Endothelial cell of umbilical vein (primary cell): ENCODE measurements at regions not wholly inside any gene's neighbourhood (a gene's known extent, or its start where the extent isn't known, plus 50 kb on each side); places are given as distances from the start of the nearest gene placed in this dataset.
A peak's percentile ranks its signal among the peaks of the same experiment; 100 is the strongest.

Experiments
- BruUV-seq: library from RNA; stranded (reverse); fragments of 400-500 nt; replicated peaks from 2 replicates; lab custom pipeline; 2021; lab: Mats Ljungman, UMichigan
- CTCF ChIA-PET: fragments of 300-600, 350-600 bp; sonication (Branson Sonifier 250); formaldehyde crosslinking; loops from one replicate; lab custom pipeline; 2021; ENCODE audit warnings: antibody characterized with exemption, inconsistent platforms; lab: Charles Lee
- POLR2A ChIA-PET: fragments of 300-600, 350-600 bp; sonication (Branson Sonifier 250); formaldehyde crosslinking; loops from one replicate; lab custom pipeline; 2021; ENCODE audit warnings: antibody characterized with exemption, inconsistent platforms; lab: Charles Lee
- DNase-seq: peaks from one replicate; pipeline ENCODE4 v3.0.0-alpha.2; 2011; ENCODE audit warnings: low read depth, low spot score
- FAIRE-seq: peaks from 2 replicates; lab custom pipeline; 2011; peaks lifted over from hg19 to GRCh38; lab: Jason Lieb, UNC
- H2AFZ ChIP-seq: 2 replicates; pipeline ENCODE4 v1.6.0; 2012; ENCODE audit warnings: low read depth, low read length, control low read depth, inconsistent platforms
- H3K27ac ChIP-seq: 2 replicates; pipeline ENCODE4 v1.5.1; 2011; ENCODE audit warnings: low read depth, mild to moderate bottlenecking, control low read depth, low read length, moderate library complexity; ENCODE audit not compliant: insufficient read depth
- H3K27me3 ChIP-seq, 2 experiments: 2 replicates each; pipeline versions ENCODE4 v1.6.0 to v1.6.1; 2011; ENCODE audit warnings: low read length in 2 of 2, mixed read lengths in 1 of 2; ENCODE audit not compliant: control insufficient read depth in 2 of 2, insufficient read depth in 2 of 2
- H3K36me3 ChIP-seq, 2 experiments: 2 replicates in 1 of 2; 3 replicates in 1 of 2; pipeline ENCODE4 v1.5.1; 2011; ENCODE audit warnings: low read length in 2 of 2, mild to moderate bottlenecking in 1 of 2, moderate library complexity in 1 of 2; ENCODE audit not compliant: control insufficient read depth in 2 of 2, insufficient read depth in 2 of 2; ENCODE audit errors: extremely low read depth in 1 of 2
- H3K4me1 ChIP-seq: 3 replicates; pipeline ENCODE4 v1.5.1; 2011; ENCODE audit warnings: mild to moderate bottlenecking, low read length; ENCODE audit not compliant: control insufficient read depth, insufficient read depth; ENCODE audit errors: extremely low read depth
- H3K4me2 ChIP-seq: 2 replicates; pipeline ENCODE4 v1.6.1; 2011; ENCODE audit warnings: low read length, control low read depth, mixed read lengths; ENCODE audit not compliant: insufficient read depth
- H3K4me3 ChIP-seq, 3 experiments: fragments of 200-600 bp in 1 of 3; sonication (generic), shearing (Covaris generic) in 1 of 3; replicated peaks in 1 of 3; 2 replicates each; pipeline ENCODE4 v1.5.1; 2011 to 2016; ENCODE audit warnings: control low read depth in 3 of 3, low read length in 3 of 3, mild to moderate bottlenecking in 2 of 3, inconsistent platforms in 1 of 3, low read depth in 1 of 3, moderate library complexity in 1 of 3; ENCODE audit not compliant: insufficient read depth in 1 of 3
- H3K79me2 ChIP-seq: 2 replicates; pipeline ENCODE4 v1.6.0; 2012; ENCODE audit warnings: low read length, inconsistent platforms; ENCODE audit not compliant: control insufficient read depth, insufficient read depth
- H3K9ac ChIP-seq: replicated peaks from 2 replicates; pipeline ENCODE3; 2011; ENCODE audit warnings: low read length, control low read depth; ENCODE audit not compliant: insufficient read depth; ENCODE audit errors: extremely low read depth
- H3K9me1 ChIP-seq: replicated peaks from 3 replicates; pipeline ENCODE4 v1.6.0; 2011; ENCODE audit warnings: mild to moderate bottlenecking, low read length; ENCODE audit not compliant: control insufficient read depth, insufficient read depth; ENCODE audit errors: extremely low read depth
- H3K9me3 ChIP-seq: replicated peaks from 2 replicates; pipeline ENCODE4 v1.5.1; 2012; ENCODE audit warnings: low read length, inconsistent platforms; ENCODE audit not compliant: control insufficient read depth, insufficient read depth
- H4K20me1 ChIP-seq: replicated peaks from 2 replicates; pipeline ENCODE3; 2011; ENCODE audit warnings: mild to moderate bottlenecking, low read length; ENCODE audit not compliant: control insufficient read depth, insufficient read depth; ENCODE audit errors: extremely low read depth
- EZH2 ChIP-seq: IDR thresholded peaks from 2 replicates; pipeline ENCODE4 v1.6.1; 2012; ENCODE audit warnings: borderline replicate concordance, low read depth, mild to moderate bottlenecking, moderate library complexity, low read length, inconsistent platforms; ENCODE audit not compliant: severe bottlenecking
- GATA2 ChIP-seq: IDR thresholded peaks from 2 replicates; pipeline ENCODE4 v1.7.0; 2011; ENCODE audit warnings: low read depth, mild to moderate bottlenecking, moderate library complexity, mixed read lengths, low read length; ENCODE audit not compliant: insufficient read length, insufficient read depth
- JUN ChIP-seq: IDR thresholded peaks from 2 replicates; pipeline ENCODE4 v1.6.1; 2011; ENCODE audit warnings: borderline replicate concordance, low read depth; ENCODE audit not compliant: insufficient read length, insufficient read depth
- dilution Hi-C: fragments of 300-500 bp; cut with MboI; formaldehyde crosslinking; loops from one replicate; pipeline ENCODE4 v1.15.0; 2019; ENCODE audit warnings: low sequenced_read_pairs; ENCODE audit not compliant: extremely low pct_ligation_motif_present
- intact Hi-C: fragments of 100-400 bp; cut with micrococcal nuclease; formaldehyde crosslinking; loops from one replicate; pipeline ENCODE4 v1.10.0; 2022
- TF ChIP-seq, protein P1 (sequence below): IDR thresholded peaks from 2 replicates; pipeline ENCODE4 v1.6.1; 2011; ENCODE audit not compliant: insufficient read depth, insufficient read length

DNA sequence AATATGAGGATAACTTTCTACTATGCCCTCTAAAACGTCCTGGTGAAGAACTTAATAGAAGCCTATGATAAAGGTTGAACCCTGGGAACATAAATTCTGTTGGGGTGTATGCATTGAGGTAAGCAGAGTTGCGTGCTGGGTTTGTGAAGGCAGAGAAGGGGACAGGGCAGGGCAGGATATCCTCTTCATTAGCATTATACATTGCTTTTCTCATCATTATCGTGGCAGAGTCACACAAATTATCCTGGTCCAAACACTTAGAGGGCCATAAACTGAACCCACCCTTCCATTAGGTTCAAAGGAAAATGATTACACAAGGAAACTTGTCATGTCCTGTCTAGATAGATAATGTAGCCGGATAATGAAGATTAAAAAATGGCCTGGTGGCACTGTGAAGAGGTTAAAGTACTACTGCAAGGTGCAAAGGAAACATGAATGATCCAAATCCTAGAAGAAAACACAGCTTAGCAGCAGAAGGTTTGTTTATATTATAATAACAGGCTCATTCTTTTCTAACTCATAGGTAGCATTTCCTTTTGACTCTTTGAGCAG, 189.1 kb downstream of the SPCS3 start:
- no peak for FAIRE-seq

DNA sequence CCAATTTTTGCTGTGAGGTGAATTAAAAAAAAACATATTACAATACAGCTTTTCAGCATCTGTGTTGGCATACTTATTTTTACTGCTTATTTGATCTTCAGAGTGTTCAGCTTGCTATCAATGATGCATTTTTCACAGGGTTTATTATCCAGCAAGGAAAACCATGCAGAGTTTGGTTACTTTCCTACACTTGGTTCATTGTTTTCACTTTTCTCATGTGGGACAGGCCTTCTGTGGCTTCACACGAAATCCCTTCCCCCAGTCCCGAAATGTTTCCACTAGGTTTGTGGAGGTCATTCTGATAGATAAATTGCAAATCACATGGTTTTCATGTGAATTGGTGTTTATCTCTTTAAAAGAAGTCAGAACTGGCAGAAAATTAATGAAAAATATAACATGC, 205.8 kb downstream of the SPCS3 start:
- Histone ChIP-seq H3K36me3 (no peaks in the 10 kb centered on the region), H3K27me3 (peaks cover 0 to 5% of the 10 kb centered on the region in 2 experiments), H3K27ac (no peak overlapping the region), H3K4me1 (no peaks in the 10 kb centered on the region), H3K9ac (no peak overlapping the region), H2AFZ (no peak overlapping the region), H3K4me2 (no peak overlapping the region), H3K4me3 (no peak overlapping the region), H4K20me1 (no peaks in the 10 kb centered on the region), H3K79me2 (no peaks in the 10 kb centered on the region), H3K9me1 (no peaks in the 10 kb centered on the region), H3K9me3 (no peaks in the 10 kb centered on the region)
- ChIA-PET CTCF (interaction anchor here (0.8 kb wide), 1 partner anchor 18 kb away, joined by 3 read pairs; no protein-coding TSS in a partner anchor), POLR2A (no interaction called here)
- BruUV-seq: no TSS peak
- TF ChIP-seq JUN: no peak
- DNase-seq: no peak
- FAIRE-seq: no peak
- dilution Hi-C loops: no loop called here
- intact Hi-C loops: no loop called here

More for the DNA sequence above, 189.1 kb downstream of the SPCS3 start:
- BruUV-seq: no TSS peak
- intact Hi-C loops: no loop called here
- no peak overlapping the region for H3K4me3 ChIP-seq
- no peak overlapping the region for H3K4me2 ChIP-seq
- dilution Hi-C loops: no loop called here
- H3K27ac ChIP-seq: no peak overlapping the region
- no peaks in the 10 kb centered on the region for H3K36me3 ChIP-seq
- no peaks in the 10 kb centered on the region for H4K20me1 ChIP-seq
- no peaks in the 10 kb centered on the region for H3K9me3 ChIP-seq
- ChIA-PET POLR2A (no interaction called here), CTCF (no interaction called here)
- no peaks in the 10 kb centered on the region for H3K4me1 ChIP-seq
- no peaks in the 10 kb centered on the region for H3K27me3 ChIP-seq
- H2AFZ ChIP-seq: no peak overlapping the region
- TF ChIP-seq, protein P1, sequence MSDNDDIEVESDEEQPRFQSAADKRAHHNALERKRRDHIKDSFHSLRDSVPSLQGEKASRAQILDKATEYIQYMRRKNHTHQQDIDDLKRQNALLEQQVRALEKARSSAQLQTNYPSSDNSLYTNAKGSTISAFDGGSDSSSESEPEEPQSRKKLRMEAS: no peak
- TF ChIP-seq GATA2 (peak; percentile 16), EZH2 (no peak), JUN (no peak)
- no peaks in the 10 kb centered on the region for H3K79me2 ChIP-seq
- H3K9ac ChIP-seq: no peak overlapping the region
- no peak for DNase-seq
- H3K9me1 ChIP-seq: no peaks in the 10 kb centered on the region
